G401 (cell line): ENCODE measurements at regions not wholly inside any gene's neighbourhood (a gene's known extent, or its start where the extent isn't known, plus 50 kb on each side); places are given as distances from the start of the nearest gene placed in this dataset.
"Not testable (repeated sequence)": the region's sequence is repeated elsewhere in the genome, so short reads cannot be mapped to it uniquely, and the experiment has no call there.

Source experiments
- DNase-seq: peaks from one replicate; pipeline ENCODE4 v3.0.0-alpha.2; 2015; ENCODE audit warnings: low spot score
- in situ Hi-C: cut with HindIII; loops from 2 replicates; pipeline ENCODE4 v1.10.0; 2016; ENCODE audit warnings: low sequenced_read_pairs, mixed read lengths

DNA sequence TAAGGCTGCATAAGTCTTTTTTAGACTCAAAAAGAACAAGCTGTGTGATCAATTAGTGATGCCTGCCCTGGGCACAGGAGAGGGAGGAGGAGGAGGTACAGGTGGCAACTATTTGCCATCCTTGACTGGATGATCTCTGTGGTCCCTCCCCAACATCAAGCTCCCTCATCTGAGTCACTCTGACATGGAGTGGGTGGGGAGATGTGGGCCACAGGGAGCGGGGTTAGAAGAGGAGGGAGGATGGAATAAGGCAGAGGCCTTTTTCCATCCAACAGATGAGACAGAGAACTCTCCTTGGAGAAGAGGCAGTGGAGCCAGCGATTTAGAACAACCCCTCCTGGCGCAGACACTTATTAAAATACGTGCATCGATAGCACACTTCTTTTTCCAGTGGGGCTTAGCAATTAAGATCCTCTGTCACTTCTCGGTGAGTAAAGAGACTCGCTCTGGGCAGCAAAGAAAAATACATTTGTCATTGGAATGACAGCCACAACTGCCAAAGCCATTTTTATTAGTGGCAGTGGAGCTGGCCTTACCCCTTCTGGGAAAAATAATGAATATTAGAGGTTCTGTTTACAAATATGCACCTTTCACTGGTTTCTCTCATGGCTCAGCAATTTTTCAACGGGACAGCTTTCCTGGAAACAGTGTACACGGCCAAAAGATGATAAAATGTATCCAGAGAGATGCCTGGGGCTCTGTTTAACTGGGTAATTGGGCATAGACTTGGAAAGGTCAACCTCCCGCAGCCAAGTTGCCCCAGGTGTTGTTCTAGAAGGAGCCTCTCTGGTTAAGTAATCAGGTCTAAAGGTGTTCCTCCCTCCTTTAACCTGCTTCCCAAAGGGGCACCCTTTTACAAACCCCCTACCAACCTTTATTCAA lies 238.4 kb upstream of the CXCR4 start:
- in situ Hi-C loops = no loop called here
- DNase-seq = peak; percentile 8

- in situ Hi-C loops = no loop called here
- DNase-seq = no peak
Observed at GRCh38 chr2:136351684-136352083, 233.7 kb upstream of the CXCR4 start.

- in situ Hi-C loops = no loop called here
- no peak for DNase-seq
Observed at GRCh38 chr2:136347981-136348380, 230.0 kb upstream of the CXCR4 start.

DNA sequence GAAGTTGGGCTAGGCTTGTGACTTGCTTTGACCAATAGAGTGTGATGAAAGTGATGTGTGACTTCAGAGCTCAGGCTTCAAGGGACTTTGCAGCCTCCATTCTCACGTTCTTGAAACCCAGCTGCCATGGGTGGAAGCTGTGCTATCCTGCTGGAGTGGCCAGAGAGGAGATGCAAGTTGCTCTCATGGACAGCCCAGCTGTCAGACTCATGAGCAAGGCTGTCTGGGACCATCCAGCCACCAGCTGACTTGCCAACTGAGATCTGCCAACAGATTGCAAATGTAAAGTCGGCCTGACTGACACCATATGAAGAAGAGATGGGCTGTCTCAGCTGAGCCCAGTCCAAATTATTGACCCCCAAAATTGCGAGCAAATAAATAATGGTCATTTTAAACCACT lies 226.4 kb upstream of the CXCR4 start:
- no peak for DNase-seq
- in situ Hi-C loops = no loop called here

GRCh38 chr2:136342138-136342537 lies 224.2 kb upstream of the CXCR4 start:
- DNase-seq = no peak
- in situ Hi-C loops = no loop called here

DNA sequence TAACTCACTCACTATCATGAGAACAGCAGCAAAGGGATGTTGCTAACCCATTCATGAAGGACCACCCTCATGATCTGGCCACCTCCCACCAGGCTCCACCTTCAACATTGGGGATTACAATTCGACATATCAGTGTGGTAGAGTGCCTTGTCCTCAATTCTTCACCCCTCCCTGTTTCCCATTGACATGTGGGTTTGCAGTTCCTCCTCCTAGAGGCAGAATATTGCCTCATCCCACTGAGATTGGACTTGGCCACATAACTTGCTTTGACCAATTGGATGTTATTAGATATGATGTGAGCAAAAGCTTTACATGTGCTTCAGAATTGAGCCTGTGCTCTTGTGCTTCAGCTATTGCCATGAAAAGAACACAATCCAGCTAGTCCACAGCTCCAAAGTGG lies 217.0 kb upstream of the CXCR4 start:
- in situ Hi-C loops = no loop called here
- no peak for DNase-seq

DNA sequence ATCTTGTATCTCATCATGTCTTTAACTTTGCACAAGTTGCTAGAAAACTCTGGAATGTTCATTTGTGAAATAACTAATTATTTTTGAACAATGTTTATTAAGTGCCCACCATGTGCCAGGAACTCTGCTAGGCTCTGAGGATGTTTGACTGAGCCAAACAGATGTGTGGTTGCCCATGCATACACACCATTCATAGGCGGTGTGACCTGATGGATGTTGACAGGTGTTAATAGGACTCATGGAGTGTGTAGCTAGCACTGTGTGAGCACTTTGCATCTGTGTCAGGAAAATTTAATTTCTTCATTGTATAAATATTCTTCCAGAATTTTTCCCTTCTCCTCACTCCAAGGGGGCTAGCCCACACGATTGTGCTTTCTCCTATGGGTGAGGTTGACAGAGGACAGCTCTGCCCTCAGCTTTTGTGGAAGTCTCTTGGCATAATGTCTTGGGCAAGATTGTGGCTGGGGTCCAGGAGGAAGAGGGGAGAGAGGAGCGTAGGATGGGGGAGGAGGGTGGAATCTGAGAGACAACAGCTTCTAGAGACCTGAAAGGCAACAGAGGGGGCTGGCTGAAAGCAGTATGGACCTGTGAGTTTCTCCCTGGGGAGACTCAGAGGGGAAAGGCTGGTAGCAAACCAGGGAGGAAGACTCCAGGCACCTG lies 214.6 kb upstream of the CXCR4 start:
- no peak for DNase-seq
- in situ Hi-C loops = no loop called here

GRCh38 chr2:136331226-136331625 lies 213.3 kb upstream of the CXCR4 start:
- DNase-seq = no peak
- in situ Hi-C loops = no loop called here

- in situ Hi-C loops = no loop called here
- DNase-seq = no peak
Observed at GRCh38 chr2:136328207-136328795, 210.4 kb upstream of the CXCR4 start.

GRCh38 chr2:136327162-136327852 lies 209.4 kb upstream of the CXCR4 start:
- in situ Hi-C loops = no loop called here
- DNase-seq = no peak

DNA sequence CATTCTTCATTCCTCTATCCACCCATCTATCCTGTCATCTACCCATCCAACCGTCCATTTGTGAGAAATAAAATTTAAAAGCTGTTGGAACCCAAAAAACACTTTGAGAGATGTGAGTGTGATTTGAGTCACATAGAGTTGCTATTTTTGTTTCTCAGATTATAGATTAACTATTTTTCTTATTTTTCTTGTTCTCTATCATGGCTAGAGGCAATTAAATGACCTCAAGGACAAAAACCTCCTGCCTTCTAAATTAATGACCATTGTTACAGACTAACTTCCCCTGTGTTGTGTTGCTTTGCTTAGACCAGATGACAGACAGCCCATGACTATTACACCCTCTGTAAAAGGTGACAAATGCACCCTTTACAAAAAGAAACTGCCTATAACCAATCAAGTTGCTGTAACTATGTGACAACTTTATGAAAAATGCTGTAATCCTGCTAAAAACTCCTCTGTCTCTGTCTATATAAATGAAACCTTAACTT lies 207.9 kb upstream of the CXCR4 start:
- no peak for DNase-seq
- in situ Hi-C loops = no loop called here

GRCh38 chr2:136324966-136325365 lies 207.0 kb upstream of the CXCR4 start:
- in situ Hi-C loops = no loop called here
- DNase-seq = no peak

- DNase-seq = no peak
- in situ Hi-C loops = no loop called here
Observed at GRCh38 chr2:136323935-136324334, 206.0 kb upstream of the CXCR4 start.

DNA sequence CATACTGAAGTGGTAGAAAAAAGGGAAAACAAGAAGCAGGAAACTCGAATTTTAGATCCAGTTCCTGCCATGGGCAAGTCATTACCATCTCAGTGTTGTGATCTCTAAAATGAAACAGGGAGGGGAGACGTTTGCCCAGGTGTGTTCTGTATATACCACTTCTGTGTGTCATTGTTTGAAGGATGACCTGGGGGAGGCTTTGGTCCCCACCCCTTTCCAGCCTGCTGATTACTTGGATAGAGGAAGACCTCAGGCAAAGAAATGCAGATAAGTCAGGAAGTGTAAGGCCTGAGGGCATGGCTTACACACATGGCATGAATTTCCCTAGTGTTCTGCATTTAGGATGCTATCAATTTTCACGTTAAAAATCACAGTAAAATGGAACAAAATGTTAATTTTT lies 205.2 kb upstream of the CXCR4 start:
- DNase-seq = no peak
- in situ Hi-C loops = no loop called here

- no peak for DNase-seq
- in situ Hi-C loops = no loop called here
Observed at GRCh38 chr2:136322428-136322827, 204.5 kb upstream of the CXCR4 start.

- in situ Hi-C loops = no loop called here
- no peak for DNase-seq
Observed at GRCh38 chr2:136319651-136320050, 201.7 kb upstream of the CXCR4 start.

DNA sequence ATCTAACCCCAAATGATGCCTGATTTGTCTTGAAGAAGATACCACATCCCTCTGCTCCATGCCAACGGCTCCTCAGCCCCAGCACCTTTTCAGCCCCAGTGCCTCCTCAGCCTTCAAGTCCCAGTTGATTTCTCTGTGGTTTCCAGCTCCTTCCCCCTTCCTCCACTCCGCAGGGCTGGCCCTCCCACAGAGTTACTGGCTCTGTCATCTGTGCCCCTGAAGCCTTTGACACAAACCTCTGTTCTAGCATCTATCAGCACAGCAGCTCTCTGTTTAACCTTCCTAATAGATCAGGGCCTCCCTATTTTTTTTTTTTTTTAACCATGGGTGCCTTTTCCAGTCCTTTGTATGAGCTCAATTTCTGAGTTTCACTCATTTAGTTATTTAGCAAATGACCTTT lies 201.3 kb upstream of the CXCR4 start:
- DNase-seq = no peak

GRCh38 chr2:136314240-136314639 lies 196.3 kb upstream of the CXCR4 start:
- in situ Hi-C loops = no loop called here
- no peak for DNase-seq

More for the DNA sequence above, 201.3 kb upstream of the CXCR4 start:
- in situ Hi-C loops = no loop called here

DNA sequence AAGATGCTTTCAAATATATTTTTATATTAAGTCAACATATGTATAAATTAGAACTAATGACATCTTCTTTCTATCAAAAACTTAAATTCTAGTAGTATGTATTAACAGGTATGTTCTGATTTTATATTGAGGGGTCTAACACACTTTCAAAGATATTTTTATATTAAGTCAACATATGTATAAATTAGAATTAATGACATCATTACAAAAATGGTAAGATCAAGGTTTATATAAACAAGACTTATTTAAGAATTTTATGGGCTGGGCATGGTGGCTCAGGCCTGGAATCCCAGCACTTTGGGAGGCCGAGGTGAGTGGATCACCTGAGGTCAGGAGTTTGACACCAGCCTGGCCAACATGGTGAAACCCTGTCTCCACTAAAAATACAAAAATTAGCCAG lies 194.6 kb upstream of the CXCR4 start:
- in situ Hi-C loops = not testable (repeated sequence)

More for the DNA sequence above, 194.6 kb upstream of the CXCR4 start:
- not testable (repeated sequence) for DNase-seq
